ENCODE measurements at regions not wholly inside any gene's neighbourhood (a gene's known extent, or its start where the extent isn't known, plus 50 kb on each side); places are given as distances from the start of the nearest gene placed in this dataset.

DNA sequence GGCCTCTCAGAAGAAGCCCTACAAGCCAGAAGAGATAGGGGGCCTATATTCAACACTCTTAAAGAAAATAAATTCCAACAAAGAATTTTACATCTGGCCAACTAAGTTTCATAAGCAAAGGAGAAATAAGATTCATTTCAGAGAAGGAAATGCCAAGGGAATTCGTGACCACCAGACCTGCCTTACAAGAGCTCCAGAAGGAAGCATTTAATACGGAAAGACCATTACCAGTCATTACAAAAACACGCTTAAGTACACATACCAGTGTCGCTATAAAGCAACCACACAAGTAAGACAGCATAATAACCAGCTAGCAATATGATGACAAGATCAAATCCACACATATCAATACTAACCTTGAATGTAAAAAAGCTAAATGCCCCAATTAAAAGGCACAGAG is 704.9 kb upstream of the CHRM3 start:
- in situ Hi-C loops (cut with MboI; ENCODE audit: low pct_unique_long_range_greater_than_20kb, low sequenced_read_pairs, unreplicated experiment): no loop called here
- TF ChIP-seq, protein P1, sequence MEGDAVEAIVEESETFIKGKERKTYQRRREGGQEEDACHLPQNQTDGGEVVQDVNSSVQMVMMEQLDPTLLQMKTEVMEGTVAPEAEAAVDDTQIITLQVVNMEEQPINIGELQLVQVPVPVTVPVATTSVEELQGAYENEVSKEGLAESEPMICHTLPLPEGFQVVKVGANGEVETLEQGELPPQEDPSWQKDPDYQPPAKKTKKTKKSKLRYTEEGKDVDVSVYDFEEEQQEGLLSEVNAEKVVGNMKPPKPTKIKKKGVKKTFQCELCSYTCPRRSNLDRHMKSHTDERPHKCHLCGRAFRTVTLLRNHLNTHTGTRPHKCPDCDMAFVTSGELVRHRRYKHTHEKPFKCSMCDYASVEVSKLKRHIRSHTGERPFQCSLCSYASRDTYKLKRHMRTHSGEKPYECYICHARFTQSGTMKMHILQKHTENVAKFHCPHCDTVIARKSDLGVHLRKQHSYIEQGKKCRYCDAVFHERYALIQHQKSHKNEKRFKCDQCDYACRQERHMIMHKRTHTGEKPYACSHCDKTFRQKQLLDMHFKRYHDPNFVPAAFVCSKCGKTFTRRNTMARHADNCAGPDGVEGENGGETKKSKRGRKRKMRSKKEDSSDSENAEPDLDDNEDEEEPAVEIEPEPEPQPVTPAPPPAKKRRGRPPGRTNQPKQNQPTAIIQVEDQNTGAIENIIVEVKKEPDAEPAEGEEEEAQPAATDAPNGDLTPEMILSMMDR (IDR thresholded peaks at IDR 0.05; ENCODE audit: extremely low read depth, insufficient read depth, missing control alignments): no peak
- DNase-seq (ENCODE audit: low spot score): no peak

DNA sequence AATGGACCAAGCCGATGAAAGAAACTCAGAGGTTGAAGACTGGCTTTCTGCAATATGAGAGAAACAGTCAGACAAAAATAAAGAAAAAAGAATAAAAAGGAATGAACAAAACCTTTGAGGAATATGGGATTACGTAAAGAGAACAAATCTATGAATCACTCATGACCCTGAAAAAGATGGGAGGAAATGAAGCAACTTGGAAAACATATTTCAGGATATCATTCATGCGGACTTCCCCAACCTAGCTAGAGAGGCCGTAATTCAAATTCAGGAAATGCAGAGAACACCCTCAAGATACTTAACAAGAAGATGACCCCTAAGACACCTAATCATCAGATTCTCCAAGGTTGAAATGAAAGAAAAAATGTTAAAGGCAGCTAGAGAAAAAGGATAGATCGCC is 705.3 kb upstream of the CHRM3 start:
- no peak for DNase-seq (ENCODE audit: low spot score)
- in situ Hi-C loops (cut with MboI; ENCODE audit: low pct_unique_long_range_greater_than_20kb, low sequenced_read_pairs, unreplicated experiment): no loop called here
- TF ChIP-seq, protein P1 (IDR thresholded peaks at IDR 0.05; ENCODE audit: extremely low read depth, insufficient read depth, missing control alignments): no peak

DNA sequence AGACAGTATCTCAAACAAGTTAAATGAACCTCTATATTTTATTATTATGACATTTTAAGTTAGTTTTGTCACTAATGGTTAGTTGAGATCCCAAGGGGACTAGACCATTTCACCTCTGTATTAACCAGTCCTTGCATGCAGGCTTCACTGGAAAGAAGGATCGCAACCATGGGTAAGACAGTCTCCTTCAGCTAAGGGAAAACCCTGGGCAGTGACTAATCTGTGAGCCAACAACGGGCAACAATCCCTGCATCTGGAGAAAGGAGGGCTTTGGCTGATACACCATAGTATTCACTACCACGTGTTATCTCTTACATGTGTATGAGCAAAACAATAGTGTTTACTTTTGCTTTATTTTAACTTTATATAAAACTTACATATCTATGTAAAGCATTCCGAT is 708.8 kb upstream of the CHRM3 start:
- in situ Hi-C loops (cut with MboI; ENCODE audit: low pct_unique_long_range_greater_than_20kb, low sequenced_read_pairs, unreplicated experiment): no loop called here
- TF ChIP-seq, protein P1 (IDR thresholded peaks at IDR 0.05; ENCODE audit: extremely low read depth, insufficient read depth, missing control alignments): no peak

DNA sequence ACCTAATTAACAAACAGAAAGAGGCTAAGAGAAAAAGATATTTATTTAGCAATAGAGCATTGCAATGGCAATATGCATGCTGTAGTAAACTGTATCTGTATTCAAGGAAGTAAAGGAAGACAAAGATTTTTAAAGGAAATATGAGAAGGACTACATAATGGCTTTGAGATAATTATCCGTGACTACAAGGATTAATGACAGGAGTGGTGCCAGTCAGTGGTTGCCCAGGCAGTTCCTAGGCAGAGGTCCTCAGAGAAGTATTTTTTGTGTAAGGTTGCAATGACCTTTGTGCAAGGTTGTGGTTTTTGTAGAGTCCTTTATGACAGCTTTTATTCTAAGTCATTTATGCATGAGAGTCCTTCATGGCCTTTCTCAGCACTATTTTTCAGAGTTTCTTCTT is 711.1 kb upstream of the CHRM3 start:
- DNase-seq (ENCODE audit: low spot score): no peak
- TF ChIP-seq, protein P1 (IDR thresholded peaks at IDR 0.05; ENCODE audit: extremely low read depth, insufficient read depth, missing control alignments): no peak
- in situ Hi-C loops (cut with MboI; ENCODE audit: low pct_unique_long_range_greater_than_20kb, low sequenced_read_pairs, unreplicated experiment): no loop called here

More for the DNA sequence above, 708.8 kb upstream of the CHRM3 start:
- no peak for DNase-seq (ENCODE audit: low spot score)

DNA sequence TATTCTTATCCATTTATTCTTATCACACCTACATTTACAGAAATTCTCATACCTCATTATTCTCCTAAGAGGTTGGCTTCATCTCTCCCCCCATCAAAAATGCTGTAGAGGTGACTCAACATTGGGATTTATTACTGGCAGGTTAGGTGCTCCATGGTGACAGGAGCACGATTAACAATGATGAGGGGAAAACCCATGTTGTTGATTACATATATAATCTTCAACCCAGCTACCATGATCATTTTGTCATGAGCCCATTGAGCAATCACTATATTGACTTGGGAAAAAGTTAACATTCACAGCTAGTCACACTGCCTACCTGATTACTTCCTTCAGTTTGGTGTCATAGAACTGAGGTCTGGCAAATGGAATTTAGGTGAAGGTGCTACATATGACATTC is 712.1 kb upstream of the CHRM3 start:
- TF ChIP-seq, protein P1 (IDR thresholded peaks at IDR 0.05; ENCODE audit: extremely low read depth, insufficient read depth, missing control alignments): no peak
- DNase-seq (ENCODE audit: low spot score): no peak
- in situ Hi-C loops (cut with MboI; ENCODE audit: low pct_unique_long_range_greater_than_20kb, low sequenced_read_pairs, unreplicated experiment): no loop called here

DNA sequence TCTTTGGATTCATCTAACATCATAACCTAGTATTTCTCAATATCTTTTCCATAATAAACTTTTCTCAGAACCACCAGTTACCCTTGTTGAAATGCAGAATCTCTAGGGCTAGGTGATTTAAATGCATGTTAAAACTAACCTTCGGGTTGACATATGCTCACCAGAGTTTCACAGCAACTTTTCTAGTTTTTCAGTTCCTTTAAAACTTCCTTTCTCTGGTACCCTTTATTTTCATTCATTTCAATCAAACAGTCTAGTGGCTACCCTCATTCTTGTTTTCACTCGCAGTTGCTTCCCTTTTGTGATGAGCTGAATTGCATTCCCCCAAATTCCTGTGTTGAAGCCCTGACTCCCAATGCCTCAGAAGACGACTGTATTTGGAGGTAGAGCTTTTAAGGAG is 712.8 kb upstream of the CHRM3 start:
- TF ChIP-seq, protein P1 (IDR thresholded peaks at IDR 0.05; ENCODE audit: extremely low read depth, insufficient read depth, missing control alignments): no peak
- in situ Hi-C loops (cut with MboI; ENCODE audit: low pct_unique_long_range_greater_than_20kb, low sequenced_read_pairs, unreplicated experiment): no loop called here
- DNase-seq (ENCODE audit: low spot score): no peak

DNA sequence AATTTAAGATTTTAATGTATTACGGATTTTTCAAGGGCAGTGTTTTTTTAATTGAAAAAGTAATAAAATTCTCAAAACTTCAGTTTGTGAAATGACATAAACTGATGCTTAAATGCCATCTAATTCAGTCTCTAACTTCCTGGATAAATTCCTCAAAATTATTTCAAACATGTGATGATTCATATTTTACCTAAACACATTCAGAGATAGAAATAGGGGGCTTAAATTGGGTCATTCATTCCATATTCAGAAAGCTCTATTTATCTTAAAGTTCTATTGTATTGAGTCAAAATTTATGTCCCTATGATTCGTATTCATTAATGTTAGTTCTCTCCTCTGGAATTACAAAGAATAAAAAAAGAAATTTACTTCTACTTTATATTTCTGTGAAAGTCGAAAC is 713.6 kb upstream of the CHRM3 start:
- in situ Hi-C loops (cut with MboI; ENCODE audit: low pct_unique_long_range_greater_than_20kb, low sequenced_read_pairs, unreplicated experiment): no loop called here
- no peak for DNase-seq (ENCODE audit: low spot score)
- TF ChIP-seq, protein P1 (IDR thresholded peaks at IDR 0.05; ENCODE audit: extremely low read depth, insufficient read depth, missing control alignments): no peak
